Panc1 (cell line): ENCODE measurements at regions not wholly inside any gene's neighbourhood (a gene's known extent, or its start where the extent isn't known, plus 50 kb on each side); places are given as distances from the start of the nearest gene placed in this dataset.

Experiments used
- ATAC-seq: fragments of 200-7000 bp; cut with Tn5 transposase; 2 replicates; pipeline ENCODE4 v1.9.1; 2020; ENCODE audit warnings: mild to moderate bottlenecking, moderate library complexity
- BruUV-seq: library from RNA; stranded (reverse); fragments of 400-500 nt; replicated peaks from 2 replicates; lab custom pipeline; 2021; lab: Mats Ljungman, UMichigan
- CTCF ChIA-PET: fragments of 300-600 bp; sonication (Branson Sonifier 250); formaldehyde crosslinking; loops from one replicate; lab custom pipeline; 2022; ENCODE audit warnings: antibody characterized with exemption; lab: Charles Lee
- POLR2A ChIA-PET: fragments of 300-600 bp; sonication (Branson Sonifier 250); formaldehyde crosslinking; loops from one replicate; lab custom pipeline; 2022; ENCODE audit warnings: antibody characterized with exemption; lab: Charles Lee
- DNase-seq: peaks from one replicate; pipeline ENCODE4 v3.0.0-alpha.2; 2010; ENCODE audit warnings: low read depth, low spot score
- H3K27ac ChIP-seq: 2 replicates; pipeline ENCODE4 v1.5.1; 2011; ENCODE audit warnings: mild to moderate bottlenecking, low read length, inconsistent platforms
- H3K27me3 ChIP-seq: fragments of 200-500 bp; sonication (Bioruptor generic); 2 replicates; pipeline ENCODE4 v1.6.0; 2014; ENCODE audit warnings: low read length, inconsistent platforms; ENCODE audit not compliant: control insufficient read depth, insufficient read depth
- H3K36me3 ChIP-seq: fragments of 200-500 bp; sonication (Bioruptor generic); 2 replicates; pipeline ENCODE4 v1.5.1; 2014; ENCODE audit warnings: inconsistent platforms, mild to moderate bottlenecking, low read length, moderate library complexity; ENCODE audit not compliant: control insufficient read depth, insufficient read depth
- H3K4me1 ChIP-seq: 2 replicates; pipeline ENCODE4 v1.5.1; 2011; ENCODE audit warnings: inconsistent platforms, mild to moderate bottlenecking, low read length, moderate library complexity; ENCODE audit not compliant: control insufficient read depth, insufficient read depth
- H3K4me3 ChIP-seq, 2 experiments: 2 replicates each; pipeline ENCODE4 v1.5.1; 2011 to 2012; ENCODE audit warnings: low read depth in 2 of 2, low read length in 2 of 2, mild to moderate bottlenecking in 2 of 2, inconsistent platforms in 1 of 2, moderate library complexity in 1 of 2
- H3K9me3 ChIP-seq: fragments of 200-500 bp; sonication (Bioruptor generic); 2 replicates; pipeline ENCODE4 v1.5.1; 2014; ENCODE audit warnings: low read depth, mild to moderate bottlenecking, inconsistent platforms, low read length, moderate library complexity; ENCODE audit not compliant: control insufficient read depth, insufficient read depth
- POLR2AphosphoS5 ChIP-seq: IDR thresholded peaks from 2 replicates; pipeline ENCODE4 v1.6.1; 2012; ENCODE audit warnings: mild to moderate bottlenecking, low read depth, low read length, moderate library complexity
- REST ChIP-seq, 2 experiments: IDR thresholded peaks; 2 replicates each; pipeline ENCODE4 v1.6.1; 2011 to 2012; ENCODE audit warnings: low read depth in 2 of 2, control low read depth in 1 of 2, low read length in 1 of 2, mild to moderate bottlenecking in 1 of 2, moderate library complexity in 1 of 2; ENCODE audit not compliant: insufficient read depth in 1 of 2
- SIN3A ChIP-seq: IDR thresholded peaks from 2 replicates; pipeline ENCODE4 v1.6.1; 2012; ENCODE audit warnings: low read depth, mild to moderate bottlenecking, low read length, moderate library complexity, borderline replicate concordance; ENCODE audit not compliant: insufficient read depth
- TCF7L2 ChIP-seq: IDR thresholded peaks from 2 replicates; pipeline ENCODE4 v1.6.1; 2011; ENCODE audit warnings: mild to moderate bottlenecking, low read depth, low read length, inconsistent platforms
- in situ Hi-C: cut with HindIII; loops from 2 replicates; pipeline ENCODE4 v1.10.0; 2016; ENCODE audit warnings: low sequenced_read_pairs, low pct_unique_long_range_greater_than_20kb
- intact Hi-C: fragments of 100-400 bp; cut with micrococcal nuclease; formaldehyde crosslinking; loops from one replicate; pipeline ENCODE4 v1.10.0; 2022; ENCODE audit not compliant: unreplicated experiment
- TF ChIP-seq, protein P1 (sequence below): fragments of 450-650 bp; IDR thresholded peaks from 2 replicates; pipeline ENCODE4 v1.5.1; 2017; ENCODE audit warnings: mild to moderate bottlenecking

- in situ Hi-C loops = no loop called here
- CTCF ChIA-PET = no interaction called here
Observed at GRCh38 chr16:87226926-87227295, 90.3 kb downstream of the C16orf95 start.

GRCh38 chr16:87227296-87227951 is 89.8 kb downstream of the C16orf95 start:
- Histone ChIP-seq H3K9me3 (no peaks in the 10 kb centered on the region), H3K27ac (no peak overlapping the region), H3K27me3 (no peaks in the 10 kb centered on the region), H3K36me3 (no peaks in the 10 kb centered on the region), H3K4me1 (no peaks in the 10 kb centered on the region; the same call in 1 of the 2 replicates), H3K4me3 (no peak overlapping the region)
- TF ChIP-seq POLR2AphosphoS5 (no peak), REST (IDR thresholded peaks at IDR 0.05; ENCODE audit: insufficient read depth in 1 of 2, low read depth in 2 of 2, low read length in 1 of 2) (no peak), TCF7L2 (no peak), SIN3A (no peak)
- TF ChIP-seq, protein P1, sequence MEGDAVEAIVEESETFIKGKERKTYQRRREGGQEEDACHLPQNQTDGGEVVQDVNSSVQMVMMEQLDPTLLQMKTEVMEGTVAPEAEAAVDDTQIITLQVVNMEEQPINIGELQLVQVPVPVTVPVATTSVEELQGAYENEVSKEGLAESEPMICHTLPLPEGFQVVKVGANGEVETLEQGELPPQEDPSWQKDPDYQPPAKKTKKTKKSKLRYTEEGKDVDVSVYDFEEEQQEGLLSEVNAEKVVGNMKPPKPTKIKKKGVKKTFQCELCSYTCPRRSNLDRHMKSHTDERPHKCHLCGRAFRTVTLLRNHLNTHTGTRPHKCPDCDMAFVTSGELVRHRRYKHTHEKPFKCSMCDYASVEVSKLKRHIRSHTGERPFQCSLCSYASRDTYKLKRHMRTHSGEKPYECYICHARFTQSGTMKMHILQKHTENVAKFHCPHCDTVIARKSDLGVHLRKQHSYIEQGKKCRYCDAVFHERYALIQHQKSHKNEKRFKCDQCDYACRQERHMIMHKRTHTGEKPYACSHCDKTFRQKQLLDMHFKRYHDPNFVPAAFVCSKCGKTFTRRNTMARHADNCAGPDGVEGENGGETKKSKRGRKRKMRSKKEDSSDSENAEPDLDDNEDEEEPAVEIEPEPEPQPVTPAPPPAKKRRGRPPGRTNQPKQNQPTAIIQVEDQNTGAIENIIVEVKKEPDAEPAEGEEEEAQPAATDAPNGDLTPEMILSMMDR = no peak
- intact Hi-C loops (no loop called here), in situ Hi-C loops (no loop called here)
- no TSS peak for BruUV-seq
- DNase-seq (no peak), ATAC-seq (no peak)
- ChIA-PET POLR2A (no interaction called here), CTCF (no interaction called here)

More at GRCh38 chr16:87226926-87227295, 90.3 kb downstream of the C16orf95 start:
- ATAC-seq (no peak), DNase-seq (no peak)
- no peaks in the 10 kb centered on the region; the same call in 1 of the 2 replicates for H3K4me1 ChIP-seq
- H3K27me3 ChIP-seq = no peaks in the 10 kb centered on the region
- POLR2A ChIA-PET = no interaction called here
- intact Hi-C loops = no loop called here
- no peak overlapping the region for H3K27ac ChIP-seq
- H3K4me3 ChIP-seq = no peak overlapping the region
- no TSS peak for BruUV-seq
- no peaks in the 10 kb centered on the region for H3K36me3 ChIP-seq
- TF ChIP-seq REST (IDR thresholded peaks at IDR 0.05; ENCODE audit: insufficient read depth in 1 of 2, low read depth in 2 of 2, low read length in 1 of 2) (no peak), POLR2AphosphoS5 (no peak), TCF7L2 (no peak), SIN3A (no peak)
- TF ChIP-seq, protein P1 = no peak
- H3K9me3 ChIP-seq = no peaks in the 10 kb centered on the region
